Calu3 (cell line): ENCODE measurements at regions not wholly inside any gene's neighbourhood (a gene's known extent, or its start where the extent isn't known, plus 50 kb on each side); places are given as distances from the start of the nearest gene placed in this dataset.

Experiments used
- BruUV-seq: library from RNA; stranded (reverse); fragments of 400-500 nt; replicated peaks from 2 replicates; lab custom pipeline; 2021; lab: Mats Ljungman, UMichigan
- CTCF ChIA-PET: fragments of 300-600 bp; sonication (Branson Sonifier 250); formaldehyde crosslinking; loops from one replicate; lab custom pipeline; 2022; ENCODE audit warnings: antibody characterized with exemption; lab: Charles Lee
- DNase-seq: peaks from one replicate; pipeline ENCODE4 v3.0.0; 2022
- H3K27ac Mint-ChIP-seq: one replicate; pipeline ENCODE4 v1.8.0; 2022; ENCODE audit warnings: mixed read lengths; ENCODE audit not compliant: unreplicated experiment
- H3K27me3 Mint-ChIP-seq: one replicate; pipeline ENCODE4 v1.8.0; 2022; ENCODE audit warnings: mixed read lengths; ENCODE audit not compliant: unreplicated experiment
- H3K36me3 Mint-ChIP-seq: one replicate; pipeline ENCODE4 v1.8.0; 2022; ENCODE audit warnings: mild to moderate bottlenecking, moderate library complexity, mixed read lengths; ENCODE audit not compliant: insufficient read depth, unreplicated experiment
- H3K4me1 Mint-ChIP-seq: one replicate; pipeline ENCODE4 v1.8.0; 2022; ENCODE audit warnings: mild to moderate bottlenecking, low read depth, mixed read lengths; ENCODE audit not compliant: unreplicated experiment
- H3K4me3 Mint-ChIP-seq: one replicate; pipeline ENCODE4 v1.8.0; 2022; ENCODE audit warnings: mild to moderate bottlenecking, low read depth, moderate library complexity, mixed read lengths; ENCODE audit not compliant: unreplicated experiment
- H3K9me3 Mint-ChIP-seq: one replicate; pipeline ENCODE4 v1.8.0; 2022; ENCODE audit warnings: low read depth, mixed read lengths; ENCODE audit not compliant: unreplicated experiment
- intact Hi-C: fragments of 100-400 bp; cut with micrococcal nuclease; formaldehyde crosslinking; loops from one replicate; pipeline ENCODE4 v1.10.0; 2022; ENCODE audit not compliant: unreplicated experiment
- TF ChIP-seq, protein P1 (sequence below): fragments of 200-600 bp; IDR thresholded peaks from one replicate; pipeline ENCODE4 v1.8.0; 2022; ENCODE audit warnings: antibody characterized with exemption; ENCODE audit not compliant: unreplicated experiment

- no peak for DNase-seq
- no peak overlapping the region for H3K4me3 Mint-ChIP-seq
- no peaks in the 10 kb centered on the region for H3K27me3 Mint-ChIP-seq
- H3K36me3 Mint-ChIP-seq: no peaks in the 10 kb centered on the region
- H3K9me3 Mint-ChIP-seq: no peaks in the 10 kb centered on the region
- no peaks in the 10 kb centered on the region for H3K4me1 Mint-ChIP-seq
- TF ChIP-seq, protein P1, sequence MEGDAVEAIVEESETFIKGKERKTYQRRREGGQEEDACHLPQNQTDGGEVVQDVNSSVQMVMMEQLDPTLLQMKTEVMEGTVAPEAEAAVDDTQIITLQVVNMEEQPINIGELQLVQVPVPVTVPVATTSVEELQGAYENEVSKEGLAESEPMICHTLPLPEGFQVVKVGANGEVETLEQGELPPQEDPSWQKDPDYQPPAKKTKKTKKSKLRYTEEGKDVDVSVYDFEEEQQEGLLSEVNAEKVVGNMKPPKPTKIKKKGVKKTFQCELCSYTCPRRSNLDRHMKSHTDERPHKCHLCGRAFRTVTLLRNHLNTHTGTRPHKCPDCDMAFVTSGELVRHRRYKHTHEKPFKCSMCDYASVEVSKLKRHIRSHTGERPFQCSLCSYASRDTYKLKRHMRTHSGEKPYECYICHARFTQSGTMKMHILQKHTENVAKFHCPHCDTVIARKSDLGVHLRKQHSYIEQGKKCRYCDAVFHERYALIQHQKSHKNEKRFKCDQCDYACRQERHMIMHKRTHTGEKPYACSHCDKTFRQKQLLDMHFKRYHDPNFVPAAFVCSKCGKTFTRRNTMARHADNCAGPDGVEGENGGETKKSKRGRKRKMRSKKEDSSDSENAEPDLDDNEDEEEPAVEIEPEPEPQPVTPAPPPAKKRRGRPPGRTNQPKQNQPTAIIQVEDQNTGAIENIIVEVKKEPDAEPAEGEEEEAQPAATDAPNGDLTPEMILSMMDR: no peak
- CTCF ChIA-PET: no interaction called here
- BruUV-seq: no TSS peak
- H3K27ac Mint-ChIP-seq: no peak overlapping the region
- intact Hi-C loops: no loop called here
These were observed 181.5 kb downstream of the IRS2 start for GRCh38 chr13:109604894-109605293.

GRCh38 chr13:109602356-109602755, 184.0 kb downstream of the IRS2 start:
- CTCF ChIA-PET: no interaction called here
- Mint-ChIP-seq H3K27ac (no peak overlapping the region), H3K36me3 (no peaks in the 10 kb centered on the region), H3K4me1 (no peaks in the 10 kb centered on the region), H3K27me3 (no peaks in the 10 kb centered on the region), H3K4me3 (no peak overlapping the region), H3K9me3 (no peaks in the 10 kb centered on the region)
- DNase-seq: no peak
- intact Hi-C loops: no loop called here
- BruUV-seq: no TSS peak
- TF ChIP-seq, protein P1: no peak

DNA sequence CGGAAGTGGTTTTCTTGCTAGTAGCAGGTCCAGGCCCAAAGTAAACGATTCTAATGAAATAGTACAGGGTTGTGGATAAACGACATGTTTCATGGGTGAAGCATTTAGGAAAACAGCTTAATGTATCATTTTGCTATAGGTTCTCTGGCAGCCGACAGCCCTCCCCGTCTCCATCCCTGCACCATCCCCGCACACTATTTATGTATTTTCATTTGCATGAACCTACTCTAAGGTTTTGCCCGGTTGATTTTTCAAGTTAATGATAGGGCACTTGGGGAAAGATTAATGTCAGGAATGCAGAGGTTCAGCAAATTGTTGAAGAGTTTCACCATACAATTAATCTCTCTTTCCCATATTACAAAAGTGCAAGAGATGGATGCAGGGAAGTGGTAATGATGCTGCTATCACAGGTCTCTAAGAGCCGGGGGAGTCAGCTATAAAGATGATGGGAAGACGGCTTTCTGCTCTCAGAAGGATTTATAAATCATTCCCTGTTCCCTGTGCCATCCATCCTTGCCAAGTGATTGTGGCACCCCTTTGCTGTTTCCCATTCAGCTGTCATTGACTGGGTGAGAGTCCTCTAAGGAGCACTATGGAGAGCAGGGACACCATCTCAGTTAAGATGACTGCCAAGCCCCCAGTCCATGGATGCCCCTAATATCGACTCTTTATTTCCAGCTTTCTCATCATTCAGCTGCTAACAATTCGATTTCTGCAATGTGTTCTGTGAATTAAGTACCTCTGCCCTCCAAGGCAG, 186.3 kb downstream of the IRS2 start:
- BruUV-seq: no TSS peak
- TF ChIP-seq, protein P1: no peak
- no peaks in the 10 kb centered on the region for H3K27me3 Mint-ChIP-seq

GRCh38 chr13:109595471-109595870, 190.9 kb downstream of the IRS2 start:
- no peak for DNase-seq
- Mint-ChIP-seq H3K27ac (no peak overlapping the region), H3K4me1 (peaks cover 8% of the 10 kb centered on the region), H3K9me3 (no peaks in the 10 kb centered on the region), H3K27me3 (no peaks in the 10 kb centered on the region), H3K36me3 (no peaks in the 10 kb centered on the region), H3K4me3 (no peak overlapping the region)
- TF ChIP-seq, protein P1: no peak
- intact Hi-C loops: no loop called here
- no TSS peak for BruUV-seq
- CTCF ChIA-PET: interaction anchor here (0.5 kb wide), 1 partner anchor 14 kb away, joined by 3 read pairs; no protein-coding TSS in a partner anchor

More for the DNA sequence above, 186.3 kb downstream of the IRS2 start:
- H3K9me3 Mint-ChIP-seq: no peaks in the 10 kb centered on the region
- H3K4me3 Mint-ChIP-seq: no peak overlapping the region
- H3K4me1 Mint-ChIP-seq: no peaks in the 10 kb centered on the region
- H3K36me3 Mint-ChIP-seq: no peaks in the 10 kb centered on the region
- DNase-seq: no peak
- no peak overlapping the region for H3K27ac Mint-ChIP-seq
- intact Hi-C loops: no loop called here
- CTCF ChIA-PET: no interaction called here
